ENCODE measurements at regions not wholly inside any gene's neighbourhood (a gene's known extent, or its start where the extent isn't known, plus 50 kb on each side); places are given as distances from the start of the nearest gene placed in this dataset.

- no peak overlapping the region for H3K23ac ChIP-seq (ENCODE audit: insufficient read length)
- H3K27ac ChIP-seq (ENCODE audit: low read depth, low read length) = no peak overlapping the region
- no peak for DNase-seq (ENCODE audit: low read depth in 1 of 2, low spot score in 2 of 2)
- H3K23me2 ChIP-seq (ENCODE audit: low read depth, low read length) = no peaks in the 10 kb centered on the region
- no peak for FAIRE-seq
- H2BK12ac ChIP-seq (ENCODE audit: low read depth, low read length) = no peak overlapping the region
- CTCF ChIA-PET (ENCODE audit: partially characterized antibody) = interaction anchor here (2.0 kb wide), 1 partner anchor 260 kb away, joined by 11 read pairs; no protein-coding TSS in a partner anchor
- H3K9me3 ChIP-seq (ENCODE audit: insufficient read depth in 2 of 2, low read depth in 1 of 2, low read length in 1 of 2) = no peaks in the 10 kb centered on the region
- no peak overlapping the region for H2BK5ac ChIP-seq (ENCODE audit: low read depth, low read length)
- no peak overlapping the region for H3K14ac ChIP-seq (ENCODE audit: insufficient read length)
- no peak overlapping the region for H2BK15ac ChIP-seq (ENCODE audit: low read length)
- no peak overlapping the region for H4K8ac ChIP-seq (ENCODE audit: extremely low read depth, insufficient read depth, low read length)
- H4K91ac ChIP-seq (replicated peaks; ENCODE audit: insufficient read length, low read length) = no peak overlapping the region
- peaks cover 4 to 11% (median 8%) of the 10 kb centered on the region in 4 experiments; a peak in 6 of 7 replicates for H3K4me1 ChIP-seq (replicated peaks in 1 of 4; ENCODE audit: control insufficient read depth in 3 of 4, insufficient read depth in 4 of 4, low read length in 3 of 4)
- no peak overlapping the region for H2BK20ac ChIP-seq (ENCODE audit: low read length)
- no peak overlapping the region for H3K4me2 ChIP-seq (ENCODE audit: insufficient read depth in 1 of 2, low read depth in 2 of 2, low read length in 2 of 2)
- no peaks in the 10 kb centered on the region for H3K79me2 ChIP-seq (ENCODE audit: control insufficient read depth in 1 of 2, insufficient read depth in 2 of 2, low read length in 2 of 2)
- H3K36me3 ChIP-seq (ENCODE audit: control insufficient read depth in 2 of 4, insufficient read depth in 4 of 4, low read length in 3 of 4) = no peaks in the 10 kb centered on the region
- no peaks in the 10 kb centered on the region for H4K20me1 ChIP-seq (replicated peaks in 1 of 2; ENCODE audit: control insufficient read depth in 1 of 2, insufficient read depth in 2 of 2, low read length in 2 of 2)
- no peak overlapping the region for H3K4me3 ChIP-seq (ENCODE audit: extremely low read depth in 1 of 4, insufficient read depth in 2 of 4, low read depth in 3 of 4, low read length in 4 of 4)
- H3K18ac ChIP-seq (ENCODE audit: extremely low read depth, low read length) = no peak overlapping the region; the same call in 1 of the 2 replicates
- H2AK5ac ChIP-seq (ENCODE audit: low read depth, low read length) = no peak overlapping the region
- no peak overlapping the region for H2AFZ ChIP-seq (ENCODE audit: low read length)
- POLR2A ChIA-PET (ENCODE audit: partially characterized antibody) = no interaction called here
- H2BK120ac ChIP-seq (replicated peaks; ENCODE audit: low read depth, low read length) = no peak overlapping the region
- H3K4ac ChIP-seq (replicated peaks; ENCODE audit: insufficient read length, low read depth, low read length) = no peak overlapping the region
- H4K5ac ChIP-seq (ENCODE audit: insufficient read length, low read depth, low read length) = no peak overlapping the region
- no peak overlapping the region for H3K56ac ChIP-seq (replicated peaks; ENCODE audit: insufficient read length, low read depth, low read length)
- no peak overlapping the region for H3K9ac ChIP-seq (replicated peaks in 1 of 4; ENCODE audit: extremely low read depth in 1 of 4, low read depth in 3 of 4, low read length in 3 of 4)
- H3K27me3 ChIP-seq (replicated peaks in 1 of 4; ENCODE audit: control insufficient read depth in 3 of 4, extremely low read depth in 1 of 4, insufficient read depth in 3 of 4, low read length in 3 of 4) = no peaks in the 10 kb centered on the region
- H3K79me1 ChIP-seq (ENCODE audit: low read depth, low read length) = no peaks in the 10 kb centered on the region
- 85% methylated on average over 6 of the region's 7 CpGs; no CpG with 5 or more reads in 1 of the 2 experiments for WGBS, 2 experiments (ENCODE audit: extremely low coverage in 1 of 2, insufficient coverage in 1 of 2, insufficient read length in 1 of 2, insufficient replicate concordance in 2 of 2, low coverage in 1 of 2, low lambda C conversion rate in 2 of 2, missing lambda C conversion rate in 1 of 2)
- no peak for TF ChIP-seq RAD21 (IDR thresholded peaks at IDR 0.05 in 1 of 2, conservative IDR thresholded peaks at IDR 0.05 in 1 of 2; ENCODE audit: low read depth in 2 of 2, low read length in 2 of 2)
- TF ChIP-seq HDAC6 (IDR thresholded peaks at IDR 0.05; ENCODE audit: low read depth, low read length) = no peak
- TF ChIP-seq PHF8 (conservative IDR thresholded peaks at IDR 0.05; ENCODE audit: low read depth, low read length) = no peak
- TF ChIP-seq SUZ12 (IDR thresholded peaks at IDR 0.05; ENCODE audit: low read length) = no peak
- TF ChIP-seq RXRA (IDR thresholded peaks at IDR 0.05; ENCODE audit: insufficient read depth, low read depth, low read length) = no peak
- no peak for TF ChIP-seq BRCA1 (IDR thresholded peaks at IDR 0.05; ENCODE audit: low read depth, low read length)
- no peak for TF ChIP-seq GABPA (IDR thresholded peaks at IDR 0.05; ENCODE audit: borderline replicate concordance, insufficient read depth, low read length)
- no peak for TF ChIP-seq SP1 (IDR thresholded peaks at IDR 0.05; ENCODE audit: low read depth, low read length)
These were observed 98.6 kb upstream of the KLF13 start for GRCh38 chr15:31228011-31228484.
